IPS DF 19.7 (cell line): ENCODE measurements at regions not wholly inside any gene's neighbourhood (a gene's known extent, or its start where the extent isn't known, plus 50 kb on each side); places are given as distances from the start of the nearest gene placed in this dataset.

ENCODE experiments used
- DNase-seq: peaks from one replicate; pipeline ENCODE4 v3.0.0-alpha.2; 2013; ENCODE audit warnings: low read depth, low spot score

- no peak for DNase-seq
Measured at GRCh38 chr7:52061666-52062065, 745.1 kb upstream of the COBL start.

- no peak for DNase-seq
Measured at GRCh38 chr7:52053525-52053924, 736.9 kb upstream of the COBL start.

GRCh38 chr7:52030722-52031121, 714.1 kb upstream of the COBL start:
- DNase-seq = no peak

GRCh38 chr7:52026140-52026539, 709.5 kb upstream of the COBL start:
- no peak for DNase-seq

GRCh38 chr7:52021343-52021742, 704.7 kb upstream of the COBL start:
- DNase-seq = no peak

GRCh38 chr7:52018680-52019054, 702.1 kb upstream of the COBL start:
- DNase-seq = no peak

GRCh38 chr7:52017802-52018679, 701.4 kb upstream of the COBL start:
- DNase-seq = peak; percentile 85

GRCh38 chr7:52009181-52009580, 692.6 kb upstream of the COBL start:
- no peak for DNase-seq

GRCh38 chr7:52006674-52007073, 690.1 kb upstream of the COBL start:
- no peak for DNase-seq

- DNase-seq = no peak
Measured at GRCh38 chr7:52005613-52006012, 689.0 kb upstream of the COBL start.

GRCh38 chr7:51995596-51996179, 679.1 kb upstream of the COBL start:
- no peak for DNase-seq

- no peak for DNase-seq
Measured at GRCh38 chr7:51982653-51983052, 666.0 kb upstream of the COBL start.

- no peak for DNase-seq
Measured at GRCh38 chr7:51980812-51981211, 664.2 kb upstream of the COBL start.

GRCh38 chr7:51980313-51980712, 663.7 kb upstream of the COBL start:
- no peak for DNase-seq

GRCh38 chr7:51977913-51978312, 661.3 kb upstream of the COBL start:
- no peak for DNase-seq

GRCh38 chr7:51973939-51974338, 657.3 kb upstream of the COBL start:
- DNase-seq = no peak

GRCh38 chr7:51973071-51973470, 656.5 kb upstream of the COBL start:
- DNase-seq = no peak

GRCh38 chr7:51970961-51971665, 654.5 kb upstream of the COBL start:
- no peak for DNase-seq

GRCh38 chr7:51968461-51968860, 651.9 kb upstream of the COBL start:
- no peak for DNase-seq

GRCh38 chr7:51965454-51965853, 648.8 kb upstream of the COBL start:
- no peak for DNase-seq

GRCh38 chr7:51961804-51962203, 645.2 kb upstream of the COBL start:
- DNase-seq = no peak

- DNase-seq = no peak
Measured at GRCh38 chr7:51950813-51951212, 634.2 kb upstream of the COBL start.
